GM10847 (cell line): ENCODE measurements at regions not wholly inside any gene's neighbourhood (a gene's known extent, or its start where the extent isn't known, plus 50 kb on each side); places are given as distances from the start of the nearest gene placed in this dataset.

ENCODE experiments used
- POLR2A ChIP-seq: IDR thresholded peaks from 2 replicates; pipeline ENCODE4 v1.6.1; 2011; ENCODE audit not compliant: insufficient read length; ENCODE audit errors: extremely low read depth

GRCh38 chr3:46122091-46122490, 86.0 kb downstream of the CCR1 start:
- TF ChIP-seq POLR2A, result no peak

GRCh38 chr3:46120983-46121382, 87.1 kb downstream of the CCR1 start:
- TF ChIP-seq POLR2A, result no peak

DNA sequence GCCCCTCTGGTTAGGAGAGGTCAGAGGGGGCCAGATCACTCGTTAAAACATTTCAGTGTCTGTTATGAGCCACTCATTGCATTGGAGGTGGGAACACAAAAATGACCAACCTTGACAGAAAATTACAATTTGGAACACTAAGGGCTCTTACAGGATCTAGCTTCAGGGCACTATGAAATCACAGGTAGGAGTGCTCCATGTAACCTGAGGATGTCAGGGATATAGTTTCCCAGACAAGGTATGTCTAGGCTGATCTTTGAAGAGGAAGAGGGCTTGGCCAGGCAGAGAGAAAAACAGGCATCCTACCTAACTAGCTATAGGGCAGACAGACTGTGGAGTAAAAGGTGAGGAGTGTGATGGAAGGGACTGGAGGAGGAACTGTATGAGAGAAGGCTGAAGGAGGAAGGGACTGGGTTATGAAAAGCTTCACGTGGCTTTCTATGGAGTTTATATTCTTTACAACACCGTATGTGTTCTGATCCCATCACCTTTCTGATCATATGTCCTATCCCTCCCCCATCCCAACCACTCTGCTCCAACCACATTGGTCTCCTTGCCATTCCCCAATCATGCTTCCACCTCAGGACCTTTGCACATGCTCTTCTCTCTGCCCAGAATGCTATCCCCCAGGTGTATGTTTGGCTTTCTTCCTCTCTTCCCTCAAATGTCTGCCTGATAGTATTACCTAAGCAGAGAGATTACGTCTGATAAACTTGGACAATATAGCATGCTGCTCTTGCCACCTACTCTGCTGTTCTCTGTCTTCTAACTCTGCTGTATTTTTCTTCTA, 88.2 kb downstream of the CCR1 start:
- TF ChIP-seq POLR2A, result no peak

DNA sequence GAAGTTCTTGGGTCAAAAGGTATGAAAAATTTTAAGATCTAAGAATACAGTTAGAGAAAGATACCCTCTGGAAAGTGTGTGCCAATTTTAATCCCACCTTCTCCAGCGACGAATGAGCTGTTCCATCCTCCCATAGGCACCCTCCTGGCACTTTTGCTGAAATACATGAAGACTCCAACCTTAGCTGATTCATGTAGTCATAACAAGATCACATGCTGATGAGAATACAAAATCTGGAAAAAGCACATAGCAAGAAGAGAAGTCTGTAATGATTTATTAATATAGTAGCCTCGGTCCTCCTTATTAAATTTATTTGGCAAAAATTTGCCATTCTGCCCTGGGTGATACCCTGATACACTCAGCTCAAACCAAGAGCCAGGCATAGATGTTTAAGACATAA, 88.9 kb downstream of the CCR1 start:
- no peak for TF ChIP-seq POLR2A

- TF ChIP-seq POLR2A, result no peak
Observed at GRCh38 chr3:46116996-46117395, 89.7 kb upstream of the XCR1 start.

DNA sequence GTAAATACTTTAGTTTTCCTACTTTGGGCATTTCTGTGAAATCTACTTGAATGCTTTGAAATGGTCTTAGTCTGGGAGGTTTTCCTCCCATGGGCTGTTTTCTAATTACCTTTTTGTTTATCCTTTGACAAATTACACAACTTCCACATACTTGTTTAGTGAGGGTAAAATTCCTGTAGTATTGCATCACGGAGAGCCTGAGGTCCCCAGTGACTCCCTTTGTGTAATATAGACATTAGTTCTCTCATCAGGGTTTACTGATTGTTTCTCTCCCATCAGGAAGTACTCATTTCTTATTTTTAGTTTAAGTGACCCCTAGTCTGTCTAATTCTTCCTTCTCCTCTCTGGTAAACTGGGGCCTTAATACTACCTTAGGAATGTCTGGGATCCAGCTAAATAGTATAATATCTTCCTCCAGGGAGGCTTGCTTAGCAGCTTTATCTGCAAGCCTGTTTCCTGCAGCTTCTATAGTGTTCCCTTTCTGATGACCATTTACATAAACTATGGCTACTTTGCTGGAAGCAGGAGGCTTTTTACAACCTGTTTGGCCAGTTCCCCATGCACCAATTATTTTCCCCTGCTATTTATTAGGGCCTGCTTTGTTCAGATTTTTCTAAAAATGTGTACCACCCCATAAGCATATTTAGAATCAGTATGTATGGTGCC, 87.2 kb upstream of the XCR1 start:
- TF ChIP-seq POLR2A, result no peak

GRCh38 chr3:46113608-46114007, 86.3 kb upstream of the XCR1 start:
- no peak for TF ChIP-seq POLR2A

DNA sequence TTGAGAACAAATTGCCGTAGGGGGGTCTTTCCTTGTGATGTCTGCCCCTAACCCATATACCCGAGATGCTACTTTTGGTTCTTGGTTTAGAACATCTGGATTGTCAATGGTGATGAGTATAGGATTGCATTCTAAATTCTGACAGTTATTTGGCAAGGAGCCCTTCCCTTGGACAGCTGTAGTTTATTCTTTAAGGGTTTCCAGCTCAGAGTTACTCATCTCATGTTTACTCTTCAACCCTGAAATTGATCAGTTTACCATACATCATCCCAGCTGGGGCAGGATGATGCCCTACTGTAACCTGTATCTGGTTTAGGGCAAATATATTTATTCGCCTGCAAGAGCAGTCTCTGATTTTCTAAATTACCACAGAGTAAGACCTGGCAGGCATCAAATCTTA, 85.7 kb upstream of the XCR1 start:
- no peak for TF ChIP-seq POLR2A

DNA sequence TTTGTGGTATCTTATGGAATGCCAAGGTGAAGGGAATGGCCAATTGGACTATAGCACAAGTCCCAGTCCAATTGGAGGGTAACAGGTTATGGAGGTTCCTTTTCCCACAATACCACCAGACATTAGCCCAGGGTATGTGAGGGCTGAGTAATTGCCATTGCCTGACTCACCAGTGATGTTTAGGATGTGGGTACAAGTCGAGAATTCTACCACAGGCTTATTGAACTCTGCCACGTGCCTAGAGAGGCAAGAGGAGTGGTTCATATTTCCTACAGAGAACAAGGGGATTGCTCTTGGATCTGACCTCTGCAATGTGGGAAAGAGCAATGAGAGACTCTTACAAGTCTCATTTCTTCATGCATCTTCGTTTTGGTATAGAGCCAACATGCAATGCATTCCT, 85.0 kb upstream of the XCR1 start:
- TF ChIP-seq POLR2A, result no peak

DNA sequence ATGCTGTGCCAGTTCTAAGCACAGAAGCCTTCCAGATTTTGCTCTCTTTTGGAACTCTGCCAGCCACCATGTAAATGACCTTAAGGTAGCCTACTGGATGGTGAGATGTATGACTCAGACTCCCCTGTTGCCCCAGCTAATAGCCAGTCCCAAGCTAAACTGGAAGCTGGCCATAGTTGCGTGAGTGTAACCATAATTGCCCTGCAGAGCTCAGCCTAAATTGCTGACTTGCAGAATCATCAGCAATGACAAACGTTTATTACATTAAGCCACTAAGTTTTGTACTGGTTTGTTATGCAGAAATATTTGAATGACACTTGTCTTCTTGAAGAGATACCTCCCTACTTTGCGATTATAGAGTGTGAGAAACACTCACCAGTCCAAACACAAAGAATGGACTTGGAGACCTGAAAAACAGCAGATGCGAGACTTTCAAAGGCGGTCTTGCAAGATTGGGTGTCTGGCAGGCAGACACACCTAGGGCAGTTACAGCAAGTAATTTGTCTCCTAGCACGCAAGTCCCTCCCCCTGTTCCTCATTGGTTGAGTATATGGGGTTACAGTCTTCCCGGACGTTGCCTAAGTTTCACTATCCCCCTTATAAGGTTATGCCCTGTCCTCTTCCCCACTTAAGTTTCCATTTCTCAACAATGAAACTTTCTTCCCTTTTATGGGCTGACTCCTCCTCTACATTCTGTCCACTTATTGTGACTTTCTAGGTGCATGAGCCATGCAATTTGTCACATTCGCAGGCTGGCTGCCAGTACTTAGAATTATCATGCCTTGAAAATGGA, 83.6 kb upstream of the XCR1 start:
- TF ChIP-seq POLR2A, result peak; percentile 34

GRCh38 chr3:46107682-46108081, 80.4 kb upstream of the XCR1 start:
- TF ChIP-seq POLR2A, result no peak

DNA sequence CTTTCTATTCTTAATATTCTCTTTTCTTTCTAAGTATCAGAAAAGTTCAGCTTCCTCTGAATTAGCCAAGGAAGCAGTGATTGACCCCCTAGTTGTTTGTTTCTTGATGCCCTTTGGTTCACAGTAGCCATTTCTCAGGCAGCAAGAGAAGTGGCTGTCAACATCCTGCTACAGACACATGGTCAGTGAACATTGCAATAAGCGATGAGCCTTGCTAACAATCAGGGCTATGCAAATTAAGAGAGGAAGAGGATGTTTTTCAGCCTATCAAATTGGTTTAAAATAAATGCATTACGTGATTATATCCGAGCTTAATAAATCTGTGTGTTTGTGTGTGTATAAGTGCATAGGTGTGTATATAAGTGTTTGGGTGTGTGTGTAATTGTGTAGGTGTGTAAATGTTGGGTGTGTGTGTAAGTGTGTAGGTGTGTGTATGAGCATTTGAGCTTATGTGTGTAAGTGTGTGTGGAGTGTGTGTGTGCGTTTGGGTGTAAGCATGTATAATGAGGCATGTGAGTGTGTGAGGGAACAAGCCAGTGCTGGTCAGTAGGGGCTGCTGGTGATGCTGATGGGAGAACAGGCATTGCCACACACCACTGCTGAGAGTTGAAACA, 78.1 kb upstream of the XCR1 start:
- no peak for TF ChIP-seq POLR2A

DNA sequence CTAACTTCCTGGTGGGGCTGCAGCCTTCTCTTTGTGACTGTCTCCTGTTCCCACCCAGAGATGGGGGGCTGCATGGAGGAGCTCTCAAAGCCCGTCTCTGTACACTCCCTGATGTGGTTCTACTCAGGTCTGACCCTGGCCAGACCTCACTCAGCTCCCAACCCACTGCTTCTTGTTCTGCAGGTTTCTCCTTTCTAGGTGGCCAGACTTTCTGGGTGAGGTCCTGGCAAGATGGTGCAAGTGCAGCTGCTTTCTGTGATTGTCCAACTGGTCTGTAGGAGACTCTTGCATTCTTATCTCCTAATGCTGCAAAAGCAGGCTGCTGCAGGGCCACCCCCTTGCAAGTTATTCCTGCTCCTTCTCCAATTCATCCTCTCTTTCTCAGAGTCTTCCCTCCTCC, 77.4 kb upstream of the XCR1 start:
- no peak for TF ChIP-seq POLR2A

DNA sequence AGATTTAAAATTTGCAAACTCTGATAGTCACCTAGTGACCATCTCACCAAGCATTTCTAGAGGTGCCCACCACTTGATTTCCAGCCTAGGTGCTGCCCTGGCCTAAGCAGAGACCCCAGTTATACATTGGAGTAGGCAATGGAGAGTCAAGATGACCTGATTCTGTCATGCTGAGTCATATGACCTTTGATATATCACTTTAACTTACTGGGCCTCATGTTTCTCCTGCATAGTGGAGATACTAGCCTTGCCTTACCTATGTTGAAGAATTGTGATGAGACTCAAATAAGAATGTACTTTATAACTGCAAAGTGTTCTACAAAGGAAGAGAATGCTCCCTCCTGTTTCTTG, 75.5 kb upstream of the XCR1 start:
- no peak for TF ChIP-seq POLR2A

DNA sequence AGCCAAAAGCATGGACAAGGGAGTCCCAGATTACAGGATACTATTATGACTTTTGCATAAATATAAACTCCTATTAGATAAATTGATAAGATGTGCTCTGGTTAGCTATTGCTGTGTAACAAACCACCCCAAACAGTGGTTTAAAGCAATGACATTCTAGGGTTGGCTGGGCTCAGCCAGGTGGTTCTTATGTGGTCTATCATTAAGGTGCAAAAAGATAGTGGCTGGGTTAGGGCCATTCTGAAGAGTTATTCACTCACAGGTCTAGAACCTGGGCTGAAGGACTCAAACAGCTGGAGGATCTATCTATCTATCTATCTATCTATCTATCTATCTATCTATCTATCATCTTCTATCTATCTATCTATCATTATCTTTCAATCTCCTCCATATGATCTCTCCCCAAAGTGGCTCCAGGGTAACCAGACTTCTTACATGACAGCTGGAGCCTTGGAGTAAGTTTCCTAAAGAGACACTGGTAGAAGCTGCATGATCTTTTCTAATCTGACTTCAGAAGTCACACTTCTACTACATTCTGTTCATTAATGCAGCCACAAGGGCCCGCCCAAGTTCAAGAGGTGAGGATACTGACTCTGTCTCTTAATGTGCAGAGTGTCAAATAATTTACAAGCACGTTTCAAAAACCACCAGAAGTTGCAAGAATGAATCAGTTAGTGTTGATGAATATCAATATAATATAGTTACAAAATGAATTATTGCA, 74.9 kb upstream of the XCR1 start:
- TF ChIP-seq POLR2A, result no peak
